GM12864 (cell line): ENCODE measurements at regions not wholly inside any gene's neighbourhood (a gene's known extent, or its start where the extent isn't known, plus 50 kb on each side); places are given as distances from the start of the nearest gene placed in this dataset.

Experiments
- DNase-seq: peaks from one replicate; pipeline ENCODE4 v3.0.0-alpha.2; 2011; ENCODE audit warnings: low read depth
- H3K4me3 ChIP-seq: 2 replicates; pipeline ENCODE4 v1.5.1; 2011; ENCODE audit warnings: mild to moderate bottlenecking, low read depth, low read length, control low read depth
- CTCF ChIP-seq: IDR thresholded peaks from 2 replicates; pipeline ENCODE4 v1.5.1; 2011; ENCODE audit warnings: low read depth, mild to moderate bottlenecking, moderate library complexity, low read length, control low read depth, inconsistent platforms; ENCODE audit errors: missing control alignments

- no peak for DNase-seq
- TF ChIP-seq CTCF, result no peak
- no peak overlapping the region for H3K4me3 ChIP-seq
Measured at GRCh38 chr9:20216438-20216837, 405.9 kb downstream of the MLLT3 start.

GRCh38 chr9:20215552-20215951 is 406.7 kb downstream of the MLLT3 start:
- no peak for TF ChIP-seq CTCF
- no peak overlapping the region for H3K4me3 ChIP-seq
- DNase-seq, result no peak

- TF ChIP-seq CTCF, result no peak
- DNase-seq, result no peak
Measured at GRCh38 chr9:20212806-20213205, 409.5 kb downstream of the MLLT3 start.

GRCh38 chr9:20209391-20210340 is 412.6 kb downstream of the MLLT3 start:
- DNase-seq, result no peak
- TF ChIP-seq CTCF, result no peak
- H3K4me3 ChIP-seq, result no peak overlapping the region

More at GRCh38 chr9:20212806-20213205, 409.5 kb downstream of the MLLT3 start:
- no peak overlapping the region for H3K4me3 ChIP-seq

GRCh38 chr9:20208961-20209371 is 413.3 kb downstream of the MLLT3 start:
- no peak overlapping the region for H3K4me3 ChIP-seq
- TF ChIP-seq CTCF, result no peak
- DNase-seq, result no peak

GRCh38 chr9:20208226-20208625 is 414.1 kb downstream of the MLLT3 start:
- H3K4me3 ChIP-seq, result no peak overlapping the region
- no peak for DNase-seq
- TF ChIP-seq CTCF, result no peak

- no peak for TF ChIP-seq CTCF
- no peak overlapping the region for H3K4me3 ChIP-seq
- no peak for DNase-seq
Measured at GRCh38 chr9:20207176-20207575, 415.1 kb downstream of the MLLT3 start.
